ENCODE measurements at regions not wholly inside any gene's neighbourhood (a gene's known extent, or its start where the extent isn't known, plus 50 kb on each side); places are given as distances from the start of the nearest gene placed in this dataset.

GRCh38 chr3:194287977-194288706 is 63.0 kb downstream of the CPN2 start:
- Histone ChIP-seq H3K9me3 (peaks cover 0 to 16% (median 5%) of the 10 kb centered on the region in 3 donors), H3K36me3 (no peaks in the 10 kb centered on the region), H3K4me3 (no peak overlapping the region), H3K4me1 (no peaks in the 10 kb centered on the region), H3K27me3 (peaks cover 0 to 23% of the 10 kb centered on the region in 2 donors), H3K27ac (no peak overlapping the region)
- intact Hi-C loops (cut with DNase I; ENCODE audit: low total_unique reads) = no loop called here
- DNase-seq = peak in 1 of 2 donors; percentile 25
- no peak for TF ChIP-seq CTCF (IDR thresholded peaks at IDR 0.05)
